GM12864 (cell line): ENCODE measurements at regions not wholly inside any gene's neighbourhood (a gene's known extent, or its start where the extent isn't known, plus 50 kb on each side); places are given as distances from the start of the nearest gene placed in this dataset.

Experiments used
- DNase-seq: peaks from one replicate; pipeline ENCODE4 v3.0.0-alpha.2; 2011; ENCODE audit warnings: low read depth
- H3K4me3 ChIP-seq: 2 replicates; pipeline ENCODE4 v1.5.1; 2011; ENCODE audit warnings: mild to moderate bottlenecking, low read depth, low read length, control low read depth
- TF ChIP-seq, protein P1 (sequence below): IDR thresholded peaks from 2 replicates; pipeline ENCODE4 v1.5.1; 2011; ENCODE audit warnings: low read depth, mild to moderate bottlenecking, moderate library complexity, low read length, control low read depth, inconsistent platforms; ENCODE audit errors: missing control alignments

DNA sequence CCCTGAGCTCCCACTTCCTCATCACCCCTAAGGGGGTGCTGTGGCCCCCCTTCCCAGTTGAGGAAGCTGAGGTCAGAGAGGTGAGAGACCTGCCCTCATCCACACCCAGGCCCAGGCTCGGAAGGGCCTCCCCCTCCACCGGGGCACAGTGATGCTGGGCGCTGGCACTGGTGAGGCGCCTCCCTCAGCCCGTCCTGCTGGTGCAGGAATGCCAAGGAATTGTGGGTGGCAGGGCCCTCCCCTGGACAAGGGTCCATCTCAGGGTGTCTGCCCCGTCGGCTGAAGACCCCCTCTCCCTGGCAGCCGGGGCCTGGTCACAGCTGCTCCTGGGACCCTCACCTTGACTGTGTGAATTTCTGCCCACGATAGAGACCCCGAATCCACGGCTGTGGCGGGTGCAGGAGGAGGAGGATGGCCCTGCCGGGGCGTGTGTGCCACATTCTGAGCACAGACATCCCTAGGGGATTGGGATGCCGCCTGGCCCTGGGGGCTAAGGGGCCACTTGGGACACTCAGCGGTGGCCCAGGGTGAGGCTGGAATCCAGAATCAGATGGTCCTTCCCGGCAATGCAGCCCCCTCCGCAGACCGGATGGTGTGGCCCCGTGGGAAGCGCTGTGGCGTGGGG, 70.2 kb upstream of the GATA5 start:
- TF ChIP-seq, protein P1, sequence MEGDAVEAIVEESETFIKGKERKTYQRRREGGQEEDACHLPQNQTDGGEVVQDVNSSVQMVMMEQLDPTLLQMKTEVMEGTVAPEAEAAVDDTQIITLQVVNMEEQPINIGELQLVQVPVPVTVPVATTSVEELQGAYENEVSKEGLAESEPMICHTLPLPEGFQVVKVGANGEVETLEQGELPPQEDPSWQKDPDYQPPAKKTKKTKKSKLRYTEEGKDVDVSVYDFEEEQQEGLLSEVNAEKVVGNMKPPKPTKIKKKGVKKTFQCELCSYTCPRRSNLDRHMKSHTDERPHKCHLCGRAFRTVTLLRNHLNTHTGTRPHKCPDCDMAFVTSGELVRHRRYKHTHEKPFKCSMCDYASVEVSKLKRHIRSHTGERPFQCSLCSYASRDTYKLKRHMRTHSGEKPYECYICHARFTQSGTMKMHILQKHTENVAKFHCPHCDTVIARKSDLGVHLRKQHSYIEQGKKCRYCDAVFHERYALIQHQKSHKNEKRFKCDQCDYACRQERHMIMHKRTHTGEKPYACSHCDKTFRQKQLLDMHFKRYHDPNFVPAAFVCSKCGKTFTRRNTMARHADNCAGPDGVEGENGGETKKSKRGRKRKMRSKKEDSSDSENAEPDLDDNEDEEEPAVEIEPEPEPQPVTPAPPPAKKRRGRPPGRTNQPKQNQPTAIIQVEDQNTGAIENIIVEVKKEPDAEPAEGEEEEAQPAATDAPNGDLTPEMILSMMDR = no peak
- no peak overlapping the region for H3K4me3 ChIP-seq
- DNase-seq = no peak

DNA sequence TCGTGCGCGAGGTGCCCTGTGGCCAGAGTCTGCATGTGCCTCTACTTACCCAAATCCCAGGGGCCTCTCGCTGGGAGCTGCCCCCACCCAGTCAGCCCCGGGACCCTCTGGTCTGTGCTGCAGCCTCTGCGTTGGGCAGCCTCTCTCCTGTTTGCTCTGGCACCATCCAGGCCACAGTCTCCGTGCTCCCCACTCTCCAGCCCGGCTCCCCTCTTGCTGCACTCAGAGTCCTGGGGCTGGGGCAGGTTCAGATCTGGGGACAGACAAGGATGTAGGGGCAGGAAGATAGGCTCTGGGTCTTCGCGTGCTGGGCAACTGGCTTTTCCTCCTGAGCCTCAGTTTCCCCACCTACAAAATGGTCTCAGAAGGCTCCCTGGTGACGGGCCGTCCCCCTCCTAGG, 70.8 kb upstream of the GATA5 start:
- no peak overlapping the region for H3K4me3 ChIP-seq
- TF ChIP-seq, protein P1 = no peak
- no peak for DNase-seq

DNA sequence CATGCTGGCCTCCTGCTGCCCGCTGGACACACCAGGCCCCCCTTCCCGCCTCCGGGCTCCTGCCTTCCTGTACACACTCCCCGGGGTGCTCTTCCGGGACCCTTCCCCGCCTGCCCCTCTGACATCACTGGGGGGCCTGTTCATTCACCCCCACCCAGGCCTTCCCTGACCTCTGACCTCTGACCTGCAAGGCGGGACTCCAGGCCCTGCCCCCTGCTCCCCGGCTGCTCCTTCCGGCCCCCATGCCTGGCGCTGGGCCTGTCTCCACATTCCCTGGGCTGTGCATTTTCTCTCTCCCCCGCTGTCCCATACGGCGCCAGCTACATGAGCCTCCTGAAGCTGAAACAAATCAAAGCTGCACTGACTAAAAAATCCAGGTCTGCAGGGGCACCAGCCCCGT, 71.6 kb upstream of the GATA5 start:
- H3K4me3 ChIP-seq = no peak overlapping the region
- no peak for DNase-seq
- TF ChIP-seq, protein P1 = no peak

DNA sequence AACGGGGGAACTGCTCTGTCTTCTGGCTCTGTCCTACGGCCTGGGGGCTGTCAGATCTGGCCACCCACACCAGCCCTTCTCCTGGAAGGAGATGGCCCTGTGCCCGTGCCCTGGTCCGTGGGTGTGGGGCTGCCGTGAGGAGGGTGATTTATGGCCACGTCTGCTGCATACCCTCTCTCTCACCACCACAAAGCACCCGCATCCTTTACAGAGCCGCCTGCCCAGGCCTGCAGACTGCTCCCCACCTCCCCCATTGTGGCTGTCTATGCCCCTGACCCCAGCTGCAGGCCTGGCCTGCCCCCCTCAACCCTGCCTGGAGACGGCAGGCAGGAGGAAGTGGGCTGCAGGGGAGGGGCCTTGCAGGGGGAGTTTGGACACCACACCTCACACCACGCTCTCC, 72.7 kb upstream of the GATA5 start:
- TF ChIP-seq, protein P1 = no peak
- no peak overlapping the region for H3K4me3 ChIP-seq
- no peak for DNase-seq

DNA sequence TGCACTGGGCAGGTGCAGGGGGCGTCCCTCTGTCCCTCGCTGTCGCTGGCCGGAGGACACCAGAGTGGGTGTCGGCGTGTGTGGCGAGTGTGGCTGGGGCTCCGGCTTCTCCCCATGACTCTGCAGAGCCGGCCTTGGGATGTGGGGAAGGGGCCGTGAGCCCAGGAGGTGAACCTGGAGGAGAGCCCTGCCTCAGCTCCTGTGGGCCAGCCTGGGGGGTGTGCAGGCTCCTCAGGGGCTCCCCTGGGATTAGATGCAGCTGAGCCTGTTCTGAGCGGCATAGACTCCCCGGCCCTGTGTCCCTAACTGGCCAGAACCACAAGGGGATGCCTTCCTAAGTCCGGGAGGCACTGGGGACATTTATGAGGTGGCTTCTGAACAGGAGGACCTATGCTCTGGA, 73.2 kb upstream of the GATA5 start:
- TF ChIP-seq, protein P1 = no peak
- DNase-seq = no peak
- H3K4me3 ChIP-seq = no peak overlapping the region

DNA sequence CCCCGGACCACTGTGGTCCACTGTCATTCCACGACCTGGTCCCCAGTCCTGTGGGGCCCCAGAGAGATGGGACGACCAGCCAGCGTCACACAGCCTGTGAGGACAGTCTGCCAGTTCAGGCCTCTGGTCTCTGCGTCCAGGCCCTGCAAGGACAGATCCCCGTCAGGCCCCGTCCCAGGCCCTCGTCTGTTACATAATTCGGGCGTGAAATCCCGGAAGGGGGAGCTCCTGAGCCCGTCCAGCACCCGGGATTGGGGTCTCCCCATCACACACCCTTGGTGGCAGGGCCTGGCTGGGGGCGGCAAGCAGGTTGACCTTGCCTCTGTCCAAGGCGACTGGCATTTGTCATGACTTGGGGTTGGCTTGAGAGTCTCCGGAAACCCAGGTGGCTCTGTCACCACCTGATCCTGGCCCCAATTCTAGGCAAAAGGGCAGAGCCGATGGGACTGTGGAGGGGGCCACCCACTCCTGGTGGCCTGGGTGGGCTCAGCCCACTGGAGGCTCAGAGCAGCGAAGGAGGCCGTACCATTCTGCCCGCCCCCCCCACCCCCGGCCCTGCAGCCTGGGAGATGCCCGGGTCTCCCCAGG, 73.8 kb upstream of the GATA5 start:
- no peak for DNase-seq
- H3K4me3 ChIP-seq = no peak overlapping the region
- TF ChIP-seq, protein P1 = peak; percentile 23

DNA sequence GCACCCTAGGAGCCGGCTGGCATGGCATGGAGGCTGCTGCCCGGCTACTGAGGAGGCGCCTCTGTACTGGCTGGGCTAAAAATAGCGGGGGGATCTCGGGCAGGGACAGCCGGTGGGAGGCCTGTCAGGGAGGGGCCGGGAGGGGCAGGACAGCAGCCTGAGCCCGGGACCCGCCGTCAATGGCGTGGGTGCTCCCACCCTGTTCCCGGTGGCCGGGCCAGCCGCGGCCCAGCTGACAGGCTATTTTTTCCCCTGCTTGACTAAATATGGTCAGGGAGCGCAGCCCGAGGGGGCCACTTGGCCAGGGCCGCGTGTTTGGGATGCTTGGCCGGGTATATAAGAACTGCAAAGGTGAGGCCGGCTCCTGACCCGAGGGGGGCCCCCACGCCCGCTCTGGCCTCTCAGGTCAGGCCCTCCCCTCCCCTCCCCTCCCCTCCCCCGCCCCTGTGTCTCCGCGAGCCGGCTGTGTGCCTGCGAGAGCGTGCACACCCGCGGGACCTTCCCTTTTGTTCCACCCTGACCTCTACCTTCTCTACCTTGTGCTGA, 74.4 kb upstream of the GATA5 start:
- no peak for DNase-seq
- no peak overlapping the region for H3K4me3 ChIP-seq
- TF ChIP-seq, protein P1 = no peak
